ENCODE measurements at regions not wholly inside any gene's neighbourhood (a gene's known extent, or its start where the extent isn't known, plus 50 kb on each side); places are given as distances from the start of the nearest gene placed in this dataset.

- H3F3A ChIP-seq (ENCODE audit: insufficient read depth) = no peaks in the 10 kb centered on the region
- no peaks in the 10 kb centered on the region for H3K9me3 ChIP-seq (ENCODE audit: low read depth)
- TF ChIP-seq EZH2phosphoT487 (IDR thresholded peaks at IDR 0.05; ENCODE audit: insufficient read depth, low read depth) (no peak), EZH2 (IDR thresholded peaks at IDR 0.05; ENCODE audit: insufficient read depth, poor library complexity, severe bottlenecking) (no peak)
- no peak overlapping the region for H3K27ac ChIP-seq
- H3K4me1 ChIP-seq (ENCODE audit: insufficient read depth) = no peaks in the 10 kb centered on the region
- H4K20me1 ChIP-seq (ENCODE audit: insufficient read depth) = no peaks in the 10 kb centered on the region
- H2AFZ ChIP-seq = no peak overlapping the region
- in situ Hi-C loops (cut with MboI) = no loop called here
- no peak overlapping the region for H3K4me2 ChIP-seq (ENCODE audit: unreplicated experiment)
- H3K79me2 ChIP-seq (ENCODE audit: insufficient read depth) = no peaks in the 10 kb centered on the region
- no peaks in the 10 kb centered on the region for H3K36me3 ChIP-seq (ENCODE audit: low read depth)
- 63 to 69% methylated on average over 2 of the region's 2 CpGs for WGBS, 2 experiments (ENCODE audit: low coverage in 1 of 2, low lambda C conversion rate in 2 of 2, missing lambda C conversion rate in 2 of 2)
- H3K9ac ChIP-seq = no peak overlapping the region
- no peak for DNase-seq
- no peaks in the 10 kb centered on the region for H3K9me2 ChIP-seq (ENCODE audit: insufficient read depth)
- H3K27me3 ChIP-seq (replicated peaks; ENCODE audit: insufficient read depth) = no peaks in the 10 kb centered on the region
- no peak overlapping the region for H3K4me3 ChIP-seq
These were observed 113.5 kb upstream of the CHL1 start for GRCh38 chr3:83096-83495.

- TF ChIP-seq EZH2phosphoT487 (IDR thresholded peaks at IDR 0.05; ENCODE audit: insufficient read depth, low read depth) (no peak), EZH2 (IDR thresholded peaks at IDR 0.05; ENCODE audit: insufficient read depth, poor library complexity, severe bottlenecking) (no peak)
- DNase-seq = no peak
- no peak overlapping the region for H3K9ac ChIP-seq
- in situ Hi-C loops (cut with MboI) = no loop called here
- H3K27ac ChIP-seq = no peak overlapping the region
- H3K36me3 ChIP-seq (ENCODE audit: low read depth) = no peaks in the 10 kb centered on the region
- no peaks in the 10 kb centered on the region for H4K20me1 ChIP-seq (ENCODE audit: insufficient read depth)
- H3K9me2 ChIP-seq (ENCODE audit: insufficient read depth) = no peaks in the 10 kb centered on the region
- H3K79me2 ChIP-seq (ENCODE audit: insufficient read depth) = no peaks in the 10 kb centered on the region
- H3K4me1 ChIP-seq (ENCODE audit: insufficient read depth) = no peaks in the 10 kb centered on the region
- WGBS, 2 experiments (ENCODE audit: low coverage in 1 of 2, low lambda C conversion rate in 2 of 2, missing lambda C conversion rate in 2 of 2) = 22 to 29% methylated on average over 2 of the region's 2 CpGs
- H3K4me3 ChIP-seq = no peak overlapping the region
- H2AFZ ChIP-seq = no peak overlapping the region
- H3K27me3 ChIP-seq (replicated peaks; ENCODE audit: insufficient read depth) = no peaks in the 10 kb centered on the region
- no peak overlapping the region for H3K4me2 ChIP-seq (ENCODE audit: unreplicated experiment)
- H3F3A ChIP-seq (ENCODE audit: insufficient read depth) = no peaks in the 10 kb centered on the region
- no peaks in the 10 kb centered on the region for H3K9me3 ChIP-seq (ENCODE audit: low read depth)
These were observed 111.4 kb upstream of the CHL1 start for GRCh38 chr3:85180-85579.

GRCh38 chr3:88267-88666, 108.3 kb upstream of the CHL1 start:
- WGBS, 2 experiments (ENCODE audit: low coverage in 1 of 2, low lambda C conversion rate in 2 of 2, missing lambda C conversion rate in 2 of 2) = 7 to 15% methylated on average over 1 of the region's 1 CpG
- in situ Hi-C loops (cut with MboI) = no loop called here

GRCh38 chr3:93746-94145, 102.8 kb upstream of the CHL1 start:
- Histone ChIP-seq H3K9me2 (ENCODE audit: insufficient read depth) (no peaks in the 10 kb centered on the region), H3K27me3 (replicated peaks; ENCODE audit: insufficient read depth) (no peaks in the 10 kb centered on the region), H3K79me2 (ENCODE audit: insufficient read depth) (no peaks in the 10 kb centered on the region), H3K9me3 (ENCODE audit: low read depth) (no peaks in the 10 kb centered on the region), H3K4me3 (no peak overlapping the region), H3K9ac (no peak overlapping the region), H2AFZ (no peak overlapping the region), H3F3A (ENCODE audit: insufficient read depth) (no peaks in the 10 kb centered on the region), H3K4me1 (ENCODE audit: insufficient read depth) (no peaks in the 10 kb centered on the region), H3K4me2 (ENCODE audit: unreplicated experiment) (no peak overlapping the region), H3K27ac (no peak overlapping the region), H4K20me1 (ENCODE audit: insufficient read depth) (no peaks in the 10 kb centered on the region), H3K36me3 (ENCODE audit: low read depth) (no peaks in the 10 kb centered on the region)
- in situ Hi-C loops (cut with MboI) = no loop called here
- no peak for DNase-seq
- WGBS, 2 experiments (ENCODE audit: low coverage in 1 of 2, low lambda C conversion rate in 2 of 2, missing lambda C conversion rate in 2 of 2) = 38 to 42% methylated on average over 7 of the region's 7 CpGs
- TF ChIP-seq EZH2phosphoT487 (IDR thresholded peaks at IDR 0.05; ENCODE audit: insufficient read depth, low read depth) (no peak), EZH2 (IDR thresholded peaks at IDR 0.05; ENCODE audit: insufficient read depth, poor library complexity, severe bottlenecking) (no peak)

More at GRCh38 chr3:88267-88666, 108.3 kb upstream of the CHL1 start:
- Histone ChIP-seq H3K36me3 (ENCODE audit: low read depth) (no peaks in the 10 kb centered on the region), H3F3A (ENCODE audit: insufficient read depth) (no peaks in the 10 kb centered on the region), H3K27me3 (replicated peaks; ENCODE audit: insufficient read depth) (no peaks in the 10 kb centered on the region), H3K4me2 (ENCODE audit: unreplicated experiment) (no peak overlapping the region), H3K9me3 (ENCODE audit: low read depth) (no peaks in the 10 kb centered on the region), H3K9ac (no peak overlapping the region), H3K27ac (no peak overlapping the region), H2AFZ (no peak overlapping the region), H3K79me2 (ENCODE audit: insufficient read depth) (no peaks in the 10 kb centered on the region), H3K4me3 (no peak overlapping the region), H3K4me1 (ENCODE audit: insufficient read depth) (no peaks in the 10 kb centered on the region), H4K20me1 (ENCODE audit: insufficient read depth) (no peaks in the 10 kb centered on the region), H3K9me2 (ENCODE audit: insufficient read depth) (no peaks in the 10 kb centered on the region)
- TF ChIP-seq EZH2 (IDR thresholded peaks at IDR 0.05; ENCODE audit: insufficient read depth, poor library complexity, severe bottlenecking) = no peak
- no peak for DNase-seq

- no peak for TF ChIP-seq EZH2phosphoT487 (IDR thresholded peaks at IDR 0.05; ENCODE audit: insufficient read depth, low read depth)
- no peak for TF ChIP-seq EZH2 (IDR thresholded peaks at IDR 0.05; ENCODE audit: insufficient read depth, poor library complexity, severe bottlenecking)
- no peaks in the 10 kb centered on the region for H3K27me3 ChIP-seq (replicated peaks; ENCODE audit: insufficient read depth)
- in situ Hi-C loops (cut with MboI) = no loop called here
These were observed 100.3 kb upstream of the CHL1 start for GRCh38 chr3:96259-96658.

More at GRCh38 chr3:96259-96658, 100.3 kb upstream of the CHL1 start:
- Histone ChIP-seq H3K79me2 (ENCODE audit: insufficient read depth) (no peaks in the 10 kb centered on the region), H3K9me2 (ENCODE audit: insufficient read depth) (no peaks in the 10 kb centered on the region), H3K27ac (no peak overlapping the region), H3F3A (ENCODE audit: insufficient read depth) (no peaks in the 10 kb centered on the region), H3K4me1 (ENCODE audit: insufficient read depth) (no peaks in the 10 kb centered on the region), H3K4me2 (ENCODE audit: unreplicated experiment) (no peak overlapping the region), H2AFZ (no peak overlapping the region), H3K4me3 (no peak overlapping the region), H3K9ac (no peak overlapping the region), H3K36me3 (ENCODE audit: low read depth) (no peaks in the 10 kb centered on the region), H3K9me3 (ENCODE audit: low read depth) (no peaks in the 10 kb centered on the region), H4K20me1 (ENCODE audit: insufficient read depth) (no peaks in the 10 kb centered on the region)
- no peak for DNase-seq
- 29 to 33% methylated on average over 4 of the region's 4 CpGs for WGBS, 2 experiments (ENCODE audit: low coverage in 1 of 2, low lambda C conversion rate in 2 of 2, missing lambda C conversion rate in 2 of 2)
